ENCODE measurements at regions not wholly inside any gene's neighbourhood (a gene's known extent, or its start where the extent isn't known, plus 50 kb on each side); places are given as distances from the start of the nearest gene placed in this dataset.
"Not testable (repeated sequence)": the region's sequence is repeated elsewhere in the genome, so short reads cannot be mapped to it uniquely, and the experiment has no call there.

DNA sequence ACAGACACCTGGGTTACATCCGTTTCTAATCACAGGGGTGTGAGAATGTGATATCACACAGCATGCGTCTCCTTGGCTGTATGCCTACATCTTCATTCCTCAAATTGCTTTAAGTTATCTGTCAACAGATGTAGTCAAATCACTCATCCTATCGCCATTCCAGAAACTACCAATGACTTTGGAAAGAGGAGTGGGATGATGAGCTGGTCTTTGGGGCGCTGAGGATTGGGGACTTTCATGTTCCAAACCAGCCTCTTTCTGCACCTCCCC, 104.8 kb downstream of the NAV1 start (continued):
- TF ChIP-seq, protein P1, sequence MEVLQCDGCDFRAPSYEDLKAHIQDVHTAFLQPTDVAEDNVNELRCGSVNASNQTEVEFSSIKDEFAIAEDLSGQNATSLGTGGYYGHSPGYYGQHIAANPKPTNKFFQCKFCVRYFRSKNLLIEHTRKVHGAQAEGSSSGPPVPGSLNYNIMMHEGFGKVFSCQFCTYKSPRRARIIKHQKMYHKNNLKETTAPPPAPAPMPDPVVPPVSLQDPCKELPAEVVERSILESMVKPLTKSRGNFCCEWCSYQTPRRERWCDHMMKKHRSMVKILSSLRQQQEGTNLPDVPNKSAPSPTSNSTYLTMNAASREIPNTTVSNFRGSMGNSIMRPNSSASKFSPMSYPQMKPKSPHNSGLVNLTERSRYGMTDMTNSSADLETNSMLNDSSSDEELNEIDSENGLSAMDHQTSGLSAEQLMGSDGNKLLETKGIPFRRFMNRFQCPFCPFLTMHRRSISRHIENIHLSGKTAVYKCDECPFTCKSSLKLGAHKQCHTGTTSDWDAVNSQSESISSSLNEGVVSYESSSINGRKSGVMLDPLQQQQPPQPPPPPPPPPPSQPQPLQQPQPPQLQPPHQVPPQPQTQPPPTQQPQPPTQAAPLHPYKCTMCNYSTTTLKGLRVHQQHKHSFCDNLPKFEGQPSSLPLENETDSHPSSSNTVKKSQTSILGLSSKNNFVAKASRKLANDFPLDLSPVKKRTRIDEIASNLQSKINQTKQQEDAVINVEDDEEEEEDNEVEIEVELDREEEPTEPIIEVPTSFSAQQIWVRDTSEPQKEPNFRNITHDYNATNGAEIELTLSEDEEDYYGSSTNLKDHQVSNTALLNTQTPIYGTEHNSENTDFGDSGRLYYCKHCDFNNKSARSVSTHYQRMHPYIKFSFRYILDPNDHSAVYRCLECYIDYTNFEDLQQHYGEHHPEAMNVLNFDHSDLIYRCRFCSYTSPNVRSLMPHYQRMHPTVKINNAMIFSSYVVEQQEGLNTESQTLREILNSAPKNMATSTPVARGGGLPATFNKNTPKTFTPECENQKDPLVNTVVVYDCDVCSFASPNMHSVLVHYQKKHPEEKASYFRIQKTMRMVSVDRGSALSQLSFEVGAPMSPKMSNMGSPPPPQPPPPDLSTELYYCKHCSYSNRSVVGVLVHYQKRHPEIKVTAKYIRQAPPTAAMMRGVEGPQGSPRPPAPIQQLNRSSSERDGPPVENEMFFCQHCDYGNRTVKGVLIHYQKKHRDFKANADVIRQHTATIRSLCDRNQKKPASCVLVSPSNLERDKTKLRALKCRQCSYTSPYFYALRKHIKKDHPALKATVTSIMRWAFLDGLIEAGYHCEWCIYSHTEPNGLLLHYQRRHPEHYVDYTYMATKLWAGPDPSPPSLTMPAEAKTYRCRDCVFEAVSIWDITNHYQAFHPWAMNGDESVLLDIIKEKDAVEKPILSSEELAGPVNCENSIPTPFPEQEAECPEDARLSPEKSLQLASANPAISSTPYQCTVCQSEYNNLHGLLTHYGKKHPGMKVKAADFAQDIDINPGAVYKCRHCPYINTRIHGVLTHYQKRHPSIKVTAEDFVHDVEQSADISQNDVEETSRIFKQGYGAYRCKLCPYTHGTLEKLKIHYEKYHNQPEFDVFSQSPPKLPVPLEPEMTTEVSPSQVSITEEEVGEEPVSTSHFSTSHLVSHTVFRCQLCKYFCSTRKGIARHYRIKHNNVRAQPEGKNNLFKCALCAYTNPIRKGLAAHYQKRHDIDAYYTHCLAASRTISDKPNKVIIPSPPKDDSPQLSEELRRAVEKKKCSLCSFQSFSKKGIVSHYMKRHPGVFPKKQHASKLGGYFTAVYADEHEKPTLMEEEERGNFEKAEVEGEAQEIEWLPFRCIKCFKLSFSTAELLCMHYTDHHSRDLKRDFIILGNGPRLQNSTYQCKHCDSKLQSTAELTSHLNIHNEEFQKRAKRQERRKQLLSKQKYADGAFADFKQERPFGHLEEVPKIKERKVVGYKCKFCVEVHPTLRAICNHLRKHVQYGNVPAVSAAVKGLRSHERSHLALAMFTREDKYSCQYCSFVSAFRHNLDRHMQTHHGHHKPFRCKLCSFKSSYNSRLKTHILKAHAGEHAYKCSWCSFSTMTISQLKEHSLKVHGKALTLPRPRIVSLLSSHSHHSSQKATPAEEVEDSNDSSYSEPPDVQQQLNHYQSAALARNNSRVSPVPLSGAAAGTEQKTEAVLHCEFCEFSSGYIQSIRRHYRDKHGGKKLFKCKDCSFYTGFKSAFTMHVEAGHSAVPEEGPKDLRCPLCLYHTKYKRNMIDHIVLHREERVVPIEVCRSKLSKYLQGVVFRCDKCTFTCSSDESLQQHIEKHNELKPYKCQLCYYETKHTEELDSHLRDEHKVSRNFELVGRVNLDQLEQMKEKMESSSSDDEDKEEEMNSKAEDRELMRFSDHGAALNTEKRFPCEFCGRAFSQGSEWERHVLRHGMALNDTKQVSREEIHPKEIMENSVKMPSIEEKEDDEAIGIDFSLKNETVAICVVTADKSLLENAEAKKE (CRISPR knock-in tag; IDR thresholded peaks at IDR 0.05) = no peak

DNA sequence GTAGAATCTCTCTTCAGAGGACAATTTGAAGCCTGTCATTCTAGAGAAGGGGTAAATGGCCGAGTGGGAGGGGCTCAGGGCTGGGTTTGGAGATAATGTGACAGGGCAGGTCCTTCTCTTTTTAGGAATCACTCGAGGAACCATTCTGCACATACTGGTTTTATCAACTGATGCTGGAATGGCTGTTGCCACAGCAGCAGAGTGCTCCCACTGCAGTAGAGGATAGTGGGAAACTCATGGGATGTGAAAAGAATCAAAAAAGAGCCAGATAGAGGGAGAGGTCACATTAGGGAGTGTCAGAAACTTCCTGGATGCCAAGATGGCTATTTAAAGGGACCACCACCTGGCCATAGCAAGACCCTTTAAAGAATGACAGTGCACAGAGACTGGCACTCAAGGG, 105.3 kb downstream of the NAV1 start:
- no peak overlapping the region for H3K4me2 ChIP-seq
- no peak for ATAC-seq
- no peak overlapping the region for H2AFZ ChIP-seq

DNA sequence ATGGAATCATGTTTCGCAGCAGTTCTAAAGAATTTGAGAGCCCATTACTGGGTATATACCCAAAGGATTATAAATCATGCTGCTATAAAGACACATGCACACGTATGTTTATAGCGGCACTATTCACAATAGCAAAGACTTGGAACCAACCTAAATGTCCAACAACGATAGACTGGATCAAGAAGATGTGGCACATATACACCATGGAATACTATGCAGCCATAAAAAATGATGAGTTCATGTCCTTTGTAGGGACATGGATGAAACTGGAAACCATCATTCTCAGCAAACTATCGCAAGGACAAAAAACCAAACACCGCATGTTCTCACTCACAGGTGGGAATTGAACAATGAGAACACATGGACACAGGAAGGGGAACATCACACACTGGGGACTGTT, 106.1 kb downstream of the NAV1 start:
- H3K27ac ChIP-seq (ENCODE audit: low read depth); H3K9me2 ChIP-seq (ENCODE audit: insufficient read depth); H3K4me1 ChIP-seq (ENCODE audit: insufficient read depth); H3K4me2 ChIP-seq; H3K27ac Mint-ChIP-seq; H3K4me3 ChIP-seq; H4K20me1 ChIP-seq (replicated peaks; ENCODE audit: insufficient read depth); H3F3A ChIP-seq (replicated peaks; ENCODE audit: low read depth); H3K36me3 Mint-ChIP-seq (ENCODE audit: low read depth); H3K79me2 ChIP-seq (replicated peaks; ENCODE audit: insufficient read depth); DNase-seq (ENCODE audit: low spot score); H2AFZ ChIP-seq; H3K4me3 Mint-ChIP-seq; ATAC-seq; H3K36me3 ChIP-seq (ENCODE audit: insufficient read depth); H3K9me3 Mint-ChIP-seq: not testable (repeated sequence)
- peaks cover 33% of the 10 kb centered on the region for H3K27me3 ChIP-seq (ENCODE audit: insufficient read depth)
- Mint-ChIP-seq H3K27me3 (ENCODE audit: insufficient read depth, low read depth, poor library complexity) (peaks cover 19% of the 10 kb centered on the region), H3K4me1 (peaks cover 16% of the 10 kb centered on the region)

More for the DNA sequence above, 105.3 kb downstream of the NAV1 start:
- TF ChIP-seq EZH2 (IDR thresholded peaks at IDR 0.05; ENCODE audit: low read depth, unreplicated experiment) (no peak), POLR2AphosphoS5 (IDR thresholded peaks at IDR 0.05; ENCODE audit: low read depth) (no peak)
- H3K4me1 ChIP-seq (ENCODE audit: insufficient read depth) = peaks cover 6% of the 10 kb centered on the region
- H3K4me1 Mint-ChIP-seq = peaks cover 19% of the 10 kb centered on the region
- H3K4me3 ChIP-seq = no peak overlapping the region
- peaks cover 16% of the 10 kb centered on the region for H3K27me3 Mint-ChIP-seq (ENCODE audit: insufficient read depth, low read depth, poor library complexity)
- H3K36me3 ChIP-seq (ENCODE audit: insufficient read depth) = no peaks in the 10 kb centered on the region
- no peaks in the 10 kb centered on the region; the same call in none of the 3 replicates for H3K36me3 Mint-ChIP-seq (ENCODE audit: low read depth)
- no peaks in the 10 kb centered on the region for H3K9me3 Mint-ChIP-seq
- no peak for DNase-seq (ENCODE audit: low spot score)
- H3F3A ChIP-seq (replicated peaks; ENCODE audit: low read depth) = no peaks in the 10 kb centered on the region
- peaks cover 26% of the 10 kb centered on the region for H3K27me3 ChIP-seq (ENCODE audit: insufficient read depth)
- H3K27ac Mint-ChIP-seq = no peak overlapping the region
- no peaks in the 10 kb centered on the region for H4K20me1 ChIP-seq (replicated peaks; ENCODE audit: insufficient read depth)
- no peaks in the 10 kb centered on the region for H3K79me2 ChIP-seq (replicated peaks; ENCODE audit: insufficient read depth)
- 0 out of 2 replicates have a peak, but pooled peaks cover 6% of the 10 kb centered on the region for H3K9me2 ChIP-seq (ENCODE audit: insufficient read depth)
- H3K27ac ChIP-seq (ENCODE audit: low read depth) = no peak overlapping the region
- no peak overlapping the region for H3K4me3 Mint-ChIP-seq
